GM12873 (cell line): ENCODE measurements at regions not wholly inside any gene's neighbourhood (a gene's known extent, or its start where the extent isn't known, plus 50 kb on each side); places are given as distances from the start of the nearest gene placed in this dataset.

ENCODE experiments used
- TF ChIP-seq, protein P1 (sequence below): IDR thresholded peaks from 2 replicates; pipeline ENCODE4 v1.5.1; 2012; ENCODE audit warnings: low read depth, mild to moderate bottlenecking, moderate library complexity, low read length, control low read depth; ENCODE audit not compliant: insufficient read depth; ENCODE audit errors: missing control alignments

DNA sequence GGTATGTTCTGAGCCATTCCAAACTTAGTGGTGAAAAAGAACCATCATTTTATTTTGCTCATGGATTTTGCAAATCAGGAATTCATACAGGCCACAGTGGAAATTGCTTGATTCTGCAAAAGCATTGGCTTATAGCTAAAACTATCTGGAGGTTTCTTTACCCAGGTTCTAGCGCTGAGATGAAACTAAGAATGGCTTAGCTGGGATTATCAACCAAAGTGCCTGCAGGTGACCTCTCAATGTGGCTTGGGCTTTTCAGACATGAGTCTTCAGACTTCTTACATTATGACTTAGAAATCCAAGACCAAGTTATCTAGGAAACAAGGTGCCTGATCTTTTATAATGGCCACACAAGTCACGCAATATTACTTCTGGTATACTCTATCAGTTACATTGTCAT is 140.1 kb downstream of the HGF start:
- TF ChIP-seq, protein P1, sequence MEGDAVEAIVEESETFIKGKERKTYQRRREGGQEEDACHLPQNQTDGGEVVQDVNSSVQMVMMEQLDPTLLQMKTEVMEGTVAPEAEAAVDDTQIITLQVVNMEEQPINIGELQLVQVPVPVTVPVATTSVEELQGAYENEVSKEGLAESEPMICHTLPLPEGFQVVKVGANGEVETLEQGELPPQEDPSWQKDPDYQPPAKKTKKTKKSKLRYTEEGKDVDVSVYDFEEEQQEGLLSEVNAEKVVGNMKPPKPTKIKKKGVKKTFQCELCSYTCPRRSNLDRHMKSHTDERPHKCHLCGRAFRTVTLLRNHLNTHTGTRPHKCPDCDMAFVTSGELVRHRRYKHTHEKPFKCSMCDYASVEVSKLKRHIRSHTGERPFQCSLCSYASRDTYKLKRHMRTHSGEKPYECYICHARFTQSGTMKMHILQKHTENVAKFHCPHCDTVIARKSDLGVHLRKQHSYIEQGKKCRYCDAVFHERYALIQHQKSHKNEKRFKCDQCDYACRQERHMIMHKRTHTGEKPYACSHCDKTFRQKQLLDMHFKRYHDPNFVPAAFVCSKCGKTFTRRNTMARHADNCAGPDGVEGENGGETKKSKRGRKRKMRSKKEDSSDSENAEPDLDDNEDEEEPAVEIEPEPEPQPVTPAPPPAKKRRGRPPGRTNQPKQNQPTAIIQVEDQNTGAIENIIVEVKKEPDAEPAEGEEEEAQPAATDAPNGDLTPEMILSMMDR, result no peak

DNA sequence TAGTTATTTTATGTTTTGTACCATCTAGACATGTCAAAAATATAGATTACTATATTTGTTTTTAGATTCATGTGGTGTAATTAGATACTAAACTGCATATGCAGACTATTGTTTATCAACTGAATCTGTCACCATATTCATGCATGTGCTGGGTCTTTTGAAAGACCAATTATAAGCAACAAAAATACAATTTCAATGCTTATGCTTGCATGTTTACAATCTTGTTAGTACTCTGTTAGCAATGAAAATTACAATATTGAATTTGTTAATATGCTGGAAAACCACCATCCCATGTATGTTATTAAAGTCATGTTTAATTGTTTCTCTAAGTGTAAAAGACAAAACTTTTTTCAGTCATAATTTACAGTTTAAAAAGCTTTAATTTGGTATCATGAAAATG is 140.9 kb downstream of the HGF start:
- TF ChIP-seq, protein P1, result no peak

DNA sequence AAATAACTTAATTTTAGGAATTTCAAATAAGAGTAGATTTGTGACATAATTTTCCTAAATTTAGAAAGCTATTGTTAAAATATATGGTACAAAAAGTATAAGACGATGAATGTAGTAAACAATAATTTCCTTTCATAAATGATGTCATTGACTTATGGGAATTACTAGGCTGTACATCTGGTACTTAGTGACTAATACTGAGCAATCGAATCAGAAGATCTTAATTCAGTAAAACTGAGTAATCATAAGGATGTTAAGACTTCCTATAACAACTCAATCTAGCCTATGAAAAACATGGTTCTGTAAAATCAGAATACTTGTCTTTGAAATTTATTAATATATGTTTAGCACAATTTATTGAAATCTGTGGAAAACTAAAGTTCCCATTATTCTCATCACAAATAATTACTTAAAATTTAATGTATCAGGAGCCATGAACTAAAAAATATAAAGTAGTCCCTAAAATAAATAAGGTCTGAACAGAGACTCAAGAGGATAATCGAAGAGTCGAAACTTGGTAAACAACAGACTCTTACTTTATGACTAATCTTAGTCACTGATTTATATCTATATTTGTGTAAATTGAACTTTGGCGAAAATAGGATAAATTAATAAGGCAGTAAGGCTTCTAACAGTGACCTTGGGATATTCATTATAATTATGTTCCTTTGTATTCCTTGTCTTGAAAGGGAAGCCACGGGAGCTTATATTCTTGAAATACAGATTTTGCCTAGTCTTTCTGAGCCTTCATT is 142.1 kb downstream of the HGF start:
- TF ChIP-seq, protein P1, result no peak

DNA sequence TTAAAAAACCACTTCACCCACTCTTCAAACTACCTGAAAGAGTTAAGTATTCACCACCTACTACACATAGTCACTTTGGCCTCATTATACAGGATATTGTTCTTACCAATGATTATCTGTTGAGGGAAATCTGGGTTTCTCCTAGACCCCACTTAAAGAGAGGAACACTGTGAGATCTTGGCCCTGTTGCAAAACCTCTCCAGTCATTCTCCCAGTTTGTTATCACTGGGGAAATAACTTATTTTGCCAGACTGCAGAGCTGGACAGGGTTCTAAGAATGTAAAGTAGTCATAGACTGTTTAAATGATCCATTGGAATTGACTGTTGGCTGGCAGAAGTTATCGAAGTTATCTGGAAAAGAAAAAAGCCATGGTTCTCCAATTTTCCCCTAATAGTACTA is 143.8 kb downstream of the HGF start:
- TF ChIP-seq, protein P1, result no peak

DNA sequence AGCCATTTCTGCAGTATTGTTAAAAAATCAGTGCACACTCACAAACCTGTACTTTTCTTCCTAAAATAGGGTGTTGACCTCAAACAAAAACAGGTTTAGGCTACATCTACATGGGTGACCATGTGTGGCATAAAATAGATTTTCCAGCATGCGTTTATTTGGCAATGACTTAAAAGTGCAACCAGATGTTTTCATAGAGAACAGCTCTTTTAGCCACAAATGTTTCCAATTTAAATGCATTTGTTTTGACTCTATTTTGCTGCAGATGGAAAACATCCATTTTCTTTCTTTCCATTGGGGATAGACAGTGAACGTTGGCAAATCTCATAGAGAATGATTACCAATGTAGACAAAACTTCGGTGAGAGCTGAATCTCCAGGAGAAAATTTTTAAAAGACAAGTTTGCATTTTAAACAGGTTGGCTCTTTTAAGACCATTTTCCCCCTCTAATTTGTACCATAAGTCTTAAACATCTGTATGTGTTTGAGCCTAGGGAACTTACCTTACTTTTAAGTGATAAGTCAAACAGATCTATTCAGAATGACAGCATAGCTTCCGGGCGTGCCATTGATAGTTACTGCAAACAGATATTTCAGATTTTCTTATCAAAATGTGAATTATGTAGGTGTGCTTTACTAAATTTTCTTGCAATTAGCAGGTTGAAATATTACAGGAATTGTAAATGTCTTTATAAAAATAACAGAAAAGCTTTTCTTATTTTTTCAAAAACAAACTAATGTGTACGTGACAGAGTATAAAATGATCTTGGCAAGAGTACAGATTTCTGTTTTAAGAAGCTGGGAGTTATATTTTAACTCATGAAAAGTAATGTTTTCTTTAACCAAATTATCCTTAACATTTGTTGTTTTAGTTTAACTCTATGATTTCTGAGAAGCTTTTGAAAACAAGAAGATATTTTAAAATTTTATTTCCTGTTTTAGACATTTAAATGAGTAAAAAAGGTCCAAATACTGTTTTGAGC is 144.9 kb downstream of the HGF start:
- TF ChIP-seq, protein P1, result no peak

DNA sequence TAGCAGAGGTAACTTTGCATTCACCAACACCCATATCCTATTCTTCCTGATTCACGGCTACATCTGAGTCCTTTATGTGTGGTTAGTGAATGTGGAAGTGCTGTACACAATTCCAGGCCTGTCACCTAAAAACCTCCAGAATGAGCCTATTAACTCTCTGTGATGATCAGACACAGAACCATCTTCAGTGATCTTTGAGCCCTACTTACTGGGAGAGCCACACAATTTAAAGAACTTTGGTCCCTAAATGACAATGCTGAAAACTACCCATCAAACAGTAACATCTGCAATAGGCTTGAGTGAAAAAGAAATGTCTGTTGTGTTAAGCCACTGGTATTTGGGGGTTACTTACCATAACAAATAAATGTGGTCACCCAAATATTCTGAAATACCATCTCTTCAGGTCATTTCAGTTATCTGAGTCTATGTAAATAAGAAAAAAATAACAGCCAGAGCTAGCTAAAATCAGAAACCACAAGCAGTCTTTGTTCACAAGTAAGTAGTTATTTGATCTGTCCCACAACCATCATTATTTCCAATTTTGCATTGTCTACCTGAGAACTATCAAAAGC is 145.7 kb downstream of the HGF start:
- TF ChIP-seq, protein P1, result no peak
